Endothelial cell (in vitro differentiated cells): ENCODE measurements at regions not wholly inside any gene's neighbourhood (a gene's known extent, or its start where the extent isn't known, plus 50 kb on each side); places are given as distances from the start of the nearest gene placed in this dataset.

Experiments used
- DNase-seq: peaks from one replicate; pipeline ENCODE4 v3.0.0; 2021; ENCODE audit warnings: low spot score
- H3K27ac Mint-ChIP-seq: one replicate; pipeline ENCODE4 v1.8.0; 2021; ENCODE audit warnings: mixed read lengths, inconsistent platforms; ENCODE audit not compliant: unreplicated experiment
- H3K27me3 Mint-ChIP-seq: one replicate; pipeline ENCODE4 v1.8.0; 2021; ENCODE audit warnings: mild to moderate bottlenecking, moderate library complexity, mixed read lengths, inconsistent platforms; ENCODE audit not compliant: unreplicated experiment
- H3K36me3 Mint-ChIP-seq: one replicate; pipeline ENCODE4 v1.8.0; 2021; ENCODE audit warnings: mild to moderate bottlenecking, low read depth, mixed read lengths, inconsistent platforms; ENCODE audit not compliant: unreplicated experiment
- H3K4me1 Mint-ChIP-seq: one replicate; pipeline ENCODE4 v1.8.0; 2021; ENCODE audit warnings: mild to moderate bottlenecking, mixed read lengths, inconsistent platforms; ENCODE audit not compliant: unreplicated experiment
- H3K4me3 Mint-ChIP-seq: one replicate; pipeline ENCODE4 v1.8.0; 2021; ENCODE audit warnings: mild to moderate bottlenecking, mixed read lengths, inconsistent platforms; ENCODE audit not compliant: unreplicated experiment
- H3K9me3 Mint-ChIP-seq: one replicate; pipeline ENCODE4 v1.8.0; 2021; ENCODE audit warnings: mixed read lengths, inconsistent platforms; ENCODE audit not compliant: unreplicated experiment
- TF ChIP-seq, protein P1 (sequence below): fragments of 200-600 bp; sonication (generic); IDR thresholded peaks from one replicate; pipeline ENCODE4 v1.5.0; 2021; ENCODE audit warnings: antibody characterized with exemption; ENCODE audit not compliant: unreplicated experiment

DNA sequence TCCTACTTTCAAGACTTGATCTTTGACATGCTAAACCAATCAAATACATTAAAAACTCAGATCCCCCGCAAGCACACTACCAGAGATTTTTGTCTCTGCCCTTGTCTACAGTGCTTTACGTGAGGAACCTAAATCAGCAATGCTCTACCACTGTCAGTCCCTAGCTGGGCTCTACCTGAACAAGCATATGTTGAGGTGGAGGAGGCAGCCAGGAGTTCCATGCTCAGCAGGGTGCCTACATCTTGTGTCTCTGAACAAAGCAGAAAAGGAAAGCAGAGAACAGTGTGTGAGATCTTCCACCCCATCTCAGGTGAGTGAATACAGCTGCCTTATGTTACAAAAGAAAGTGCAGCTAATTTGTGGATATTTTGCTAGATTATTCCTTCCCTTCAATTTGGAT, 255.0 kb downstream of the NDUFS4 start:
- DNase-seq, result no peak
- no peaks in the 10 kb centered on the region for H3K27me3 Mint-ChIP-seq
- H3K4me3 Mint-ChIP-seq, result no peak overlapping the region
- H3K36me3 Mint-ChIP-seq, result no peaks in the 10 kb centered on the region
- no peaks in the 10 kb centered on the region for H3K9me3 Mint-ChIP-seq
- H3K4me1 Mint-ChIP-seq, result peaks cover 11% of the 10 kb centered on the region
- no peak overlapping the region for H3K27ac Mint-ChIP-seq
- TF ChIP-seq, protein P1, sequence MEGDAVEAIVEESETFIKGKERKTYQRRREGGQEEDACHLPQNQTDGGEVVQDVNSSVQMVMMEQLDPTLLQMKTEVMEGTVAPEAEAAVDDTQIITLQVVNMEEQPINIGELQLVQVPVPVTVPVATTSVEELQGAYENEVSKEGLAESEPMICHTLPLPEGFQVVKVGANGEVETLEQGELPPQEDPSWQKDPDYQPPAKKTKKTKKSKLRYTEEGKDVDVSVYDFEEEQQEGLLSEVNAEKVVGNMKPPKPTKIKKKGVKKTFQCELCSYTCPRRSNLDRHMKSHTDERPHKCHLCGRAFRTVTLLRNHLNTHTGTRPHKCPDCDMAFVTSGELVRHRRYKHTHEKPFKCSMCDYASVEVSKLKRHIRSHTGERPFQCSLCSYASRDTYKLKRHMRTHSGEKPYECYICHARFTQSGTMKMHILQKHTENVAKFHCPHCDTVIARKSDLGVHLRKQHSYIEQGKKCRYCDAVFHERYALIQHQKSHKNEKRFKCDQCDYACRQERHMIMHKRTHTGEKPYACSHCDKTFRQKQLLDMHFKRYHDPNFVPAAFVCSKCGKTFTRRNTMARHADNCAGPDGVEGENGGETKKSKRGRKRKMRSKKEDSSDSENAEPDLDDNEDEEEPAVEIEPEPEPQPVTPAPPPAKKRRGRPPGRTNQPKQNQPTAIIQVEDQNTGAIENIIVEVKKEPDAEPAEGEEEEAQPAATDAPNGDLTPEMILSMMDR, result no peak

- H3K36me3 Mint-ChIP-seq, result no peaks in the 10 kb centered on the region
- no peaks in the 10 kb centered on the region for H3K27me3 Mint-ChIP-seq
- peaks cover 11% of the 10 kb centered on the region for H3K4me1 Mint-ChIP-seq
- no peak for DNase-seq
- H3K9me3 Mint-ChIP-seq, result no peaks in the 10 kb centered on the region
- H3K27ac Mint-ChIP-seq, result no peak overlapping the region
- H3K4me3 Mint-ChIP-seq, result no peak overlapping the region
- TF ChIP-seq, protein P1, result no peak
Measured at GRCh38 chr5:53817183-53817582, 256.7 kb downstream of the NDUFS4 start.

DNA sequence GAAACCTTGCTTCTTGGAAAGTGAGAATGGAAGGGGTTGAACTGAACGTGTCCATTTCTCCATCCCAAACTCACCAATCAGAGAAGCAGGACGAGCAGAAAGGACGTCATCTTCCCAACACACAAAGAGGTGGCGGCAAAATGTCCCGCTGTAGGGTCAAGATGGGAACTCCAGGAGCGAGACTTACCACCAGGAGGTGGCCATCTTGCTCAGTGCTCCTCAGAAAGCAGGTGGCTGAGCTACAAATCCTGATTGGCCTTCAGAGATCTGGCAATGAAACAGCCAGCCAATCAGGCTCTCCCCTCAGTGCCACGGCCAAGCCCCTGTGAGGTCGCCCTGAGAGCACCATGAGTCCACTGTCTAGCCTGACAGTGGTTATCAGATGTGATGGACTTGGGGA, 259.0 kb downstream of the NDUFS4 start:
- Mint-ChIP-seq H3K4me1 (peaks cover 11% of the 10 kb centered on the region), H3K36me3 (no peaks in the 10 kb centered on the region), H3K4me3 (no peak overlapping the region), H3K9me3 (no peaks in the 10 kb centered on the region), H3K27me3 (no peaks in the 10 kb centered on the region), H3K27ac (no peak overlapping the region)
- DNase-seq, result no peak
- TF ChIP-seq, protein P1, result no peak

DNA sequence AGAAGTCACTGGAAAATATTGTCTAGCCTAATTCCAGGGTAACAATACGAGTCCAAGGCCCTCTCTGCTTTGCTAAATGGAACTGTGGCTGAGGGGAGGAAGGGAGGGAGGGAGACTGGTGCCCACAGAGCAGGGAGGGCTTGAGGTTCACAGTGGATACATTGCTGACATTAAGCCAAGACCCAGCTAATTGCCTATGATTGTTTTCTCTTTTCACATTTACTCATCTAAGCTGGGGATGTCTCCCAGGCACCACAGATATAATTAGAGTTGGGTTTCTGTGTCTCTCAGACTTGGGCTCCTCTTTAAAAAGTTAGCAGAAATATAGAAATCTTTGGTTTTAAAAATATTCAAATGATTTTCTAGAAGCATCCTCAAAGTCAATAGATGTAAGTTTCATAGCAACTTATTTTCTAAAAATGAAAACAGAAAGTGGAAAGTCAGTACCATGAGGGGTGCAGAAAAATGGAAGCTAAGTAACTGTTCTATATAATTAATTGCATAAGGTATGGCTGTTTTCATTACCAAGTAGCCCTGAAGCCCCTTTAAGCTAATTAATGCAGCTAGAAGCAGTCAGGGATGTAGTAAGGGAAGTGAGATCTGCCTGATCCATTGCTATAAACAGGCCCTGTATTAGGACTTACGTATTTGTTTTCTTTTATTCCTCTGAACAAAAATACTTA, 259.8 kb downstream of the NDUFS4 start:
- H3K27ac Mint-ChIP-seq, result no peak overlapping the region
- TF ChIP-seq, protein P1, result no peak
- no peaks in the 10 kb centered on the region for H3K36me3 Mint-ChIP-seq
- no peak for DNase-seq
- no peaks in the 10 kb centered on the region for H3K27me3 Mint-ChIP-seq
- H3K4me1 Mint-ChIP-seq, result peaks cover 11% of the 10 kb centered on the region
- H3K9me3 Mint-ChIP-seq, result no peaks in the 10 kb centered on the region
- no peak overlapping the region for H3K4me3 Mint-ChIP-seq

DNA sequence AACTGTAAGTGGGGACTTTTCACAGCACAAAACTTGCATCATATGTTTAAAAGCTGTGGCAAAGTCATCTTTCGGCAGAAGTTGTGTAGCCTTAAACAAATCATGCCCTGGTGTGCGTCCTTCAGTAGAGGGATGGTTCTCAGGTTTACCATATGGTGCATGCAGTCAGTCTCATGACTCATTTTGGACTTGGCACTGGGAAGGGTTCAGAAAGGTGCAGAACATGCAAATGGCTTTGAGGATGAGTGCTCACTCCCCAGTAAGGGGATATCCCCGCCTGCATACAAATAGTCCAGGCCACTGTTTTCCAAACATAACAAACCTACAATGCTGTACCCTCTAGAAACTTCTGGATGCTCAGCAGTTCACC, 260.3 kb downstream of the NDUFS4 start:
- Mint-ChIP-seq H3K9me3 (no peaks in the 10 kb centered on the region), H3K4me3 (no peak overlapping the region), H3K27ac (no peak overlapping the region), H3K36me3 (no peaks in the 10 kb centered on the region), H3K27me3 (no peaks in the 10 kb centered on the region), H3K4me1 (peaks cover 11% of the 10 kb centered on the region)
- TF ChIP-seq, protein P1, result no peak
- DNase-seq, result no peak
